GM23338 (cell line): ENCODE measurements at regions not wholly inside any gene's neighbourhood (a gene's known extent, or its start where the extent isn't known, plus 50 kb on each side); places are given as distances from the start of the nearest gene placed in this dataset.

ENCODE experiments used
- ATAC-seq: fragments of 200-7000 bp; cut with Tn5 transposase; 3 replicates; pipeline ENCODE4 v1.9.1; 2020
- DNase-seq: peaks from one replicate; pipeline ENCODE4 v3.0.0-alpha.2; 2015; ENCODE audit warnings: low spot score
- H2AFZ ChIP-seq: fragments of 200-600 bp; sonication (generic); 2 replicates; pipeline ENCODE4 v1.8.0; 2016; ENCODE audit warnings: antibody characterized with exemption, mild to moderate bottlenecking, moderate library complexity
- H3F3A ChIP-seq: fragments of 200-600 bp; sonication (generic); replicated peaks from 2 replicates; pipeline ENCODE4 v1.8.0; 2017; ENCODE audit warnings: antibody characterized with exemption, mixed run types, low read depth
- H3K27ac ChIP-seq: fragments of 200-600 bp; sonication (generic); 2 replicates; pipeline ENCODE4 v1.6.1; 2016; ENCODE audit warnings: low read depth
- H3K27me3 ChIP-seq: fragments of 200-600 bp; sonication (generic); 2 replicates; pipeline ENCODE4 v1.8.0; 2016; ENCODE audit warnings: mild to moderate bottlenecking, mixed run types, moderate library complexity; ENCODE audit not compliant: insufficient read depth
- H3K36me3 ChIP-seq: fragments of 200-600 bp; sonication (generic); 2 replicates; pipeline ENCODE4 v1.8.0; 2016; ENCODE audit warnings: mild to moderate bottlenecking; ENCODE audit not compliant: insufficient read depth
- H3K4me1 ChIP-seq: fragments of 200-600 bp; sonication (generic); 2 replicates; pipeline ENCODE4 v1.8.0; 2016; ENCODE audit warnings: mild to moderate bottlenecking, moderate library complexity; ENCODE audit not compliant: insufficient read depth
- H3K4me2 ChIP-seq: fragments of 200-600 bp; sonication (generic); 2 replicates; pipeline ENCODE4 v1.7.1; 2017; ENCODE audit warnings: mixed run types
- H3K4me3 ChIP-seq: fragments of 200-600 bp; sonication (generic); 2 replicates; pipeline ENCODE4 v1.6.1; 2016; ENCODE audit warnings: mixed run types
- H3K79me2 ChIP-seq: fragments of 200-600 bp; sonication (generic); replicated peaks from 2 replicates; pipeline ENCODE4 v1.8.0; 2017; ENCODE audit warnings: mild to moderate bottlenecking; ENCODE audit not compliant: insufficient read depth
- H3K9me2 ChIP-seq: fragments of 200-600 bp; sonication (generic); 2 replicates; pipeline ENCODE4 v1.8.0; 2017; ENCODE audit not compliant: insufficient read depth
- H4K20me1 ChIP-seq: fragments of 200-600 bp; sonication (generic); replicated peaks from 2 replicates; pipeline ENCODE4 v1.8.0; 2017; ENCODE audit warnings: mild to moderate bottlenecking; ENCODE audit not compliant: insufficient read depth
- H3K27ac Mint-ChIP-seq: 2 replicates; pipeline ENCODE4 v1.8.0; 2020; ENCODE audit warnings: inconsistent platforms, mild to moderate bottlenecking, moderate library complexity, mixed read lengths
- H3K27me3 Mint-ChIP-seq: 3 replicates; pipeline ENCODE4 v1.8.0; 2022; ENCODE audit warnings: low read depth, mild to moderate bottlenecking, moderate library complexity, mixed read lengths, inconsistent platforms; ENCODE audit not compliant: insufficient read depth, poor library complexity
- H3K36me3 Mint-ChIP-seq: 3 replicates; pipeline ENCODE4 v1.8.0; 2021; ENCODE audit warnings: low read depth, mild to moderate bottlenecking, inconsistent platforms, moderate library complexity, mixed read lengths
- H3K4me1 Mint-ChIP-seq: 3 replicates; pipeline ENCODE4 v1.8.0; 2020; ENCODE audit warnings: mild to moderate bottlenecking, inconsistent platforms, mixed read lengths
- H3K4me3 Mint-ChIP-seq: 3 replicates; pipeline ENCODE4 v1.8.0; 2021; ENCODE audit warnings: moderate library complexity, mild to moderate bottlenecking, inconsistent platforms, mixed read lengths
- H3K9me3 Mint-ChIP-seq: 3 replicates; pipeline ENCODE4 v1.8.0; 2020; ENCODE audit warnings: moderate library complexity, mild to moderate bottlenecking, inconsistent platforms, mixed read lengths
- CREB1 ChIP-seq: fragments of 250-450 bp; sonication (Bioruptor Pico); IDR thresholded peaks from 2 replicates; pipeline ENCODE4 v1.5.0; 2020; ENCODE audit warnings: low read depth, mild to moderate bottlenecking, moderate library complexity
- ETS1 ChIP-seq: IDR thresholded peaks from 2 replicates; pipeline ENCODE4 v1.6.1; 2016; ENCODE audit warnings: antibody characterized with exemption
- EZH2 ChIP-seq: fragments of 200-600 bp; sonication (generic); IDR thresholded peaks from one replicate; pipeline ENCODE4 v1.8.0; 2017; ENCODE audit warnings: antibody characterized with exemption, mild to moderate bottlenecking, low read depth; ENCODE audit not compliant: unreplicated experiment
- JUNB ChIP-seq: IDR thresholded peaks from one replicate; pipeline ENCODE4 v1.6.1; 2016; ENCODE audit warnings: antibody characterized with exemption; ENCODE audit not compliant: unreplicated experiment
- NANOG ChIP-seq: IDR thresholded peaks from 2 replicates; pipeline ENCODE4 v1.6.1; 2016; ENCODE audit warnings: antibody characterized with exemption, borderline replicate concordance
- POLR2AphosphoS5 ChIP-seq: IDR thresholded peaks from 2 replicates; pipeline ENCODE4 v1.6.1; 2016; ENCODE audit warnings: antibody characterized with exemption, low read depth
- REST ChIP-seq: IDR thresholded peaks from one replicate; pipeline ENCODE4 v1.6.1; 2018; ENCODE audit warnings: antibody characterized with exemption; ENCODE audit not compliant: unreplicated experiment
- STAT1 ChIP-seq: IDR thresholded peaks from one replicate; pipeline ENCODE4 v1.6.1; 2016; ENCODE audit warnings: antibody characterized with exemption; ENCODE audit not compliant: unreplicated experiment
- ZNF331 ChIP-seq: fragments of 250-450 bp; sonication (Bioruptor Pico); IDR thresholded peaks from 2 replicates; pipeline ENCODE4 v1.5.0; 2020; ENCODE audit warnings: low read depth, mild to moderate bottlenecking, moderate library complexity
- TF ChIP-seq, protein P1 (sequence below), 2 experiments: fragments of 200-600 bp in 1 of 2; sonication (generic) in 1 of 2; conservative IDR thresholded peaks; 2 replicates each; pipeline versions ENCODE4 v1.5.1 to v1.6.1; 2016 to 2017; ENCODE audit warnings: antibody characterized with exemption in 2 of 2, low read depth in 2 of 2, mild to moderate bottlenecking in 2 of 2, moderate library complexity in 1 of 2
- TF ChIP-seq, protein P2 (sequence below): fragments of 250-450 bp; sonication (Bioruptor Pico); IDR thresholded peaks from 2 replicates; pipeline ENCODE4 v1.5.0; 2020; ENCODE audit warnings: mild to moderate bottlenecking, moderate library complexity

GRCh38 chr1:36735939-36736730 is 253.4 kb upstream of the CSF3R start:
- Histone ChIP-seq H3K27ac (no peak overlapping the region), H3K27me3 (no peaks in the 10 kb centered on the region), H3K4me3 (no peak overlapping the region), H3K79me2 (no peaks in the 10 kb centered on the region), H3F3A (no peaks in the 10 kb centered on the region), H4K20me1 (no peaks in the 10 kb centered on the region), H3K9me2 (peaks cover 10% of the 10 kb centered on the region; the same call in 1 of the 2 replicates), H3K4me1 (peaks cover 4% of the 10 kb centered on the region; the same call in 1 of the 2 replicates), H3K4me2 (no peak overlapping the region), H2AFZ (no peak overlapping the region), H3K36me3 (no peaks in the 10 kb centered on the region)
- Mint-ChIP-seq H3K4me1 (peaks cover 29% of the 10 kb centered on the region), H3K9me3 (peaks cover 3% of the 10 kb centered on the region; the same call in 1 of the 3 replicates), H3K27ac (no peak overlapping the region), H3K36me3 (no peaks in the 10 kb centered on the region), H3K27me3 (peaks cover 11% of the 10 kb centered on the region), H3K4me3 (no peak overlapping the region)
- DNase-seq (no peak), ATAC-seq (no peak)
- TF ChIP-seq ETS1 (no peak), CREB1 (CRISPR knock-in tag) (no peak), POLR2AphosphoS5 (no peak), JUNB (no peak), ZNF331 (CRISPR knock-in tag) (no peak), NANOG (no peak), REST (no peak), STAT1 (no peak), EZH2 (no peak)
- TF ChIP-seq, protein P1, sequence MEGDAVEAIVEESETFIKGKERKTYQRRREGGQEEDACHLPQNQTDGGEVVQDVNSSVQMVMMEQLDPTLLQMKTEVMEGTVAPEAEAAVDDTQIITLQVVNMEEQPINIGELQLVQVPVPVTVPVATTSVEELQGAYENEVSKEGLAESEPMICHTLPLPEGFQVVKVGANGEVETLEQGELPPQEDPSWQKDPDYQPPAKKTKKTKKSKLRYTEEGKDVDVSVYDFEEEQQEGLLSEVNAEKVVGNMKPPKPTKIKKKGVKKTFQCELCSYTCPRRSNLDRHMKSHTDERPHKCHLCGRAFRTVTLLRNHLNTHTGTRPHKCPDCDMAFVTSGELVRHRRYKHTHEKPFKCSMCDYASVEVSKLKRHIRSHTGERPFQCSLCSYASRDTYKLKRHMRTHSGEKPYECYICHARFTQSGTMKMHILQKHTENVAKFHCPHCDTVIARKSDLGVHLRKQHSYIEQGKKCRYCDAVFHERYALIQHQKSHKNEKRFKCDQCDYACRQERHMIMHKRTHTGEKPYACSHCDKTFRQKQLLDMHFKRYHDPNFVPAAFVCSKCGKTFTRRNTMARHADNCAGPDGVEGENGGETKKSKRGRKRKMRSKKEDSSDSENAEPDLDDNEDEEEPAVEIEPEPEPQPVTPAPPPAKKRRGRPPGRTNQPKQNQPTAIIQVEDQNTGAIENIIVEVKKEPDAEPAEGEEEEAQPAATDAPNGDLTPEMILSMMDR (conservative IDR thresholded peaks at IDR 0.05; ENCODE audit: low read depth in 2 of 2): no peak
- TF ChIP-seq, protein P2, sequence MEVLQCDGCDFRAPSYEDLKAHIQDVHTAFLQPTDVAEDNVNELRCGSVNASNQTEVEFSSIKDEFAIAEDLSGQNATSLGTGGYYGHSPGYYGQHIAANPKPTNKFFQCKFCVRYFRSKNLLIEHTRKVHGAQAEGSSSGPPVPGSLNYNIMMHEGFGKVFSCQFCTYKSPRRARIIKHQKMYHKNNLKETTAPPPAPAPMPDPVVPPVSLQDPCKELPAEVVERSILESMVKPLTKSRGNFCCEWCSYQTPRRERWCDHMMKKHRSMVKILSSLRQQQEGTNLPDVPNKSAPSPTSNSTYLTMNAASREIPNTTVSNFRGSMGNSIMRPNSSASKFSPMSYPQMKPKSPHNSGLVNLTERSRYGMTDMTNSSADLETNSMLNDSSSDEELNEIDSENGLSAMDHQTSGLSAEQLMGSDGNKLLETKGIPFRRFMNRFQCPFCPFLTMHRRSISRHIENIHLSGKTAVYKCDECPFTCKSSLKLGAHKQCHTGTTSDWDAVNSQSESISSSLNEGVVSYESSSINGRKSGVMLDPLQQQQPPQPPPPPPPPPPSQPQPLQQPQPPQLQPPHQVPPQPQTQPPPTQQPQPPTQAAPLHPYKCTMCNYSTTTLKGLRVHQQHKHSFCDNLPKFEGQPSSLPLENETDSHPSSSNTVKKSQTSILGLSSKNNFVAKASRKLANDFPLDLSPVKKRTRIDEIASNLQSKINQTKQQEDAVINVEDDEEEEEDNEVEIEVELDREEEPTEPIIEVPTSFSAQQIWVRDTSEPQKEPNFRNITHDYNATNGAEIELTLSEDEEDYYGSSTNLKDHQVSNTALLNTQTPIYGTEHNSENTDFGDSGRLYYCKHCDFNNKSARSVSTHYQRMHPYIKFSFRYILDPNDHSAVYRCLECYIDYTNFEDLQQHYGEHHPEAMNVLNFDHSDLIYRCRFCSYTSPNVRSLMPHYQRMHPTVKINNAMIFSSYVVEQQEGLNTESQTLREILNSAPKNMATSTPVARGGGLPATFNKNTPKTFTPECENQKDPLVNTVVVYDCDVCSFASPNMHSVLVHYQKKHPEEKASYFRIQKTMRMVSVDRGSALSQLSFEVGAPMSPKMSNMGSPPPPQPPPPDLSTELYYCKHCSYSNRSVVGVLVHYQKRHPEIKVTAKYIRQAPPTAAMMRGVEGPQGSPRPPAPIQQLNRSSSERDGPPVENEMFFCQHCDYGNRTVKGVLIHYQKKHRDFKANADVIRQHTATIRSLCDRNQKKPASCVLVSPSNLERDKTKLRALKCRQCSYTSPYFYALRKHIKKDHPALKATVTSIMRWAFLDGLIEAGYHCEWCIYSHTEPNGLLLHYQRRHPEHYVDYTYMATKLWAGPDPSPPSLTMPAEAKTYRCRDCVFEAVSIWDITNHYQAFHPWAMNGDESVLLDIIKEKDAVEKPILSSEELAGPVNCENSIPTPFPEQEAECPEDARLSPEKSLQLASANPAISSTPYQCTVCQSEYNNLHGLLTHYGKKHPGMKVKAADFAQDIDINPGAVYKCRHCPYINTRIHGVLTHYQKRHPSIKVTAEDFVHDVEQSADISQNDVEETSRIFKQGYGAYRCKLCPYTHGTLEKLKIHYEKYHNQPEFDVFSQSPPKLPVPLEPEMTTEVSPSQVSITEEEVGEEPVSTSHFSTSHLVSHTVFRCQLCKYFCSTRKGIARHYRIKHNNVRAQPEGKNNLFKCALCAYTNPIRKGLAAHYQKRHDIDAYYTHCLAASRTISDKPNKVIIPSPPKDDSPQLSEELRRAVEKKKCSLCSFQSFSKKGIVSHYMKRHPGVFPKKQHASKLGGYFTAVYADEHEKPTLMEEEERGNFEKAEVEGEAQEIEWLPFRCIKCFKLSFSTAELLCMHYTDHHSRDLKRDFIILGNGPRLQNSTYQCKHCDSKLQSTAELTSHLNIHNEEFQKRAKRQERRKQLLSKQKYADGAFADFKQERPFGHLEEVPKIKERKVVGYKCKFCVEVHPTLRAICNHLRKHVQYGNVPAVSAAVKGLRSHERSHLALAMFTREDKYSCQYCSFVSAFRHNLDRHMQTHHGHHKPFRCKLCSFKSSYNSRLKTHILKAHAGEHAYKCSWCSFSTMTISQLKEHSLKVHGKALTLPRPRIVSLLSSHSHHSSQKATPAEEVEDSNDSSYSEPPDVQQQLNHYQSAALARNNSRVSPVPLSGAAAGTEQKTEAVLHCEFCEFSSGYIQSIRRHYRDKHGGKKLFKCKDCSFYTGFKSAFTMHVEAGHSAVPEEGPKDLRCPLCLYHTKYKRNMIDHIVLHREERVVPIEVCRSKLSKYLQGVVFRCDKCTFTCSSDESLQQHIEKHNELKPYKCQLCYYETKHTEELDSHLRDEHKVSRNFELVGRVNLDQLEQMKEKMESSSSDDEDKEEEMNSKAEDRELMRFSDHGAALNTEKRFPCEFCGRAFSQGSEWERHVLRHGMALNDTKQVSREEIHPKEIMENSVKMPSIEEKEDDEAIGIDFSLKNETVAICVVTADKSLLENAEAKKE (CRISPR knock-in tag): no peak
